H1 (cell line): ENCODE measurements at regions not wholly inside any gene's neighbourhood (a gene's known extent, or its start where the extent isn't known, plus 50 kb on each side); places are given as distances from the start of the nearest gene placed in this dataset.

ENCODE experiments used
- EGR1 ChIP-seq: IDR thresholded peaks from 2 replicates; pipeline ENCODE4 v1.6.1; 2011; ENCODE audit warnings: low read depth, low read length, borderline replicate concordance
- EP300 ChIP-seq, 2 experiments: IDR thresholded peaks; 1 replicate in 1 of 2; 2 replicates in 1 of 2; pipeline ENCODE4 v1.6.1; 2011 to 2012; ENCODE audit warnings: low read depth in 2 of 2, low read length in 2 of 2, mild to moderate bottlenecking in 2 of 2, borderline replicate concordance in 1 of 2, inconsistent platforms in 1 of 2, moderate library complexity in 1 of 2
- EZH2 ChIP-seq: fragments of 200-600 bp; sonication (generic); IDR thresholded peaks from 2 replicates; pipeline ENCODE4 v1.7.1; 2012; ENCODE audit warnings: low read depth, mild to moderate bottlenecking, moderate library complexity, low read length, inconsistent platforms; ENCODE audit not compliant: severe bottlenecking
- JUN ChIP-seq: IDR thresholded peaks from 2 replicates; pipeline ENCODE4 v1.6.1; 2011; ENCODE audit warnings: low read depth, mild to moderate bottlenecking, improper control_type of control experiment, low read length
- KDM5A ChIP-seq: fragments of 200-600 bp; IDR thresholded peaks from 2 replicates; pipeline ENCODE4 v1.7.1; 2012; ENCODE audit warnings: mild to moderate bottlenecking, low read length, inconsistent platforms, mixed read lengths
- POLR2A ChIP-seq, 2 experiments: IDR thresholded peaks; 1 replicate in 1 of 2; 2 replicates in 1 of 2; pipeline ENCODE4 v1.6.1; 2011; ENCODE audit warnings: low read depth in 2 of 2, low read length in 2 of 2, mild to moderate bottlenecking in 2 of 2; ENCODE audit errors: control extremely low read depth in 1 of 2
- POLR2AphosphoS5 ChIP-seq: IDR thresholded peaks from 2 replicates; pipeline ENCODE4 v1.6.1; 2011; ENCODE audit warnings: low read depth, low read length
- RFX5 ChIP-seq: IDR thresholded peaks from 2 replicates; pipeline ENCODE4 v1.6.1; 2011; ENCODE audit warnings: low read depth, low read length, improper control_type of control experiment, borderline replicate concordance
- SIN3A ChIP-seq, 2 experiments: IDR thresholded peaks in 1 of 2; conservative IDR thresholded peaks in 1 of 2; 2 replicates each; pipeline ENCODE4 v1.6.1; 2011 to 2012; ENCODE audit warnings: low read length in 2 of 2, improper control_type of control experiment in 1 of 2, low read depth in 1 of 2, mild to moderate bottlenecking in 1 of 2
- TAF1 ChIP-seq: IDR thresholded peaks from 2 replicates; pipeline ENCODE4 v1.6.1; 2011; ENCODE audit warnings: mild to moderate bottlenecking, low read depth, low read length
- YY1 ChIP-seq: IDR thresholded peaks from 2 replicates; pipeline ENCODE4 v1.6.1; 2011; ENCODE audit warnings: low read depth, mild to moderate bottlenecking, low read length
- TF ChIP-seq, protein P1 (sequence below), 3 experiments: IDR thresholded peaks; 1 replicate in 2 of 3; 2 replicates in 1 of 3; pipeline versions ENCODE4 v1.5.1 to v1.6.1; 2011; ENCODE audit warnings: low read length in 3 of 3, mild to moderate bottlenecking in 3 of 3, inconsistent platforms in 2 of 3, low read depth in 1 of 3, moderate library complexity in 1 of 3; ENCODE audit not compliant: insufficient read depth in 1 of 3; ENCODE audit errors: control extremely low read depth in 1 of 3

DNA sequence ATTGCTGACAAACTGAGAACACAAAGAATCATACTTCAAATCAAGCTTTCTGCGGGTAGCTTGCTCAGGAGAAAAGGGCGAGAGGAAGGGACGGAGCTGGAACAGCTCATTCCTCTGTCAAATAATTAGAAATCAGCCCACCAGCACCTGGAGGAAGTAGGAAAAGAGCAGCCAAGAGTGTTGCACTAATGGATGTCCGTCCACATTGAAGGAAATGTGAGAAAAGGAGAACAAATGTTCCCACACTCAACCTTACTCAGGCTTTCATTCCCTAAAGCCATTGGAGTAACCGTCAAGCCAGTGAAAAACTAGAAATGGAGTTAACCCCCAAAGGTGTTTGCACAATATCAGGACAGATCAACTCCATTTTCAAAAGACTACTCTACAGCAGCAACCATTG, 233.0 kb upstream of the PRKD1 start:
- TF ChIP-seq POLR2A (IDR thresholded peaks at IDR 0.05; ENCODE audit: control extremely low read depth in 1 of 2, low read depth in 2 of 2, low read length in 2 of 2) (no peak), KDM5A (no peak), TAF1 (no peak), POLR2AphosphoS5 (no peak), YY1 (no peak), SIN3A (conservative IDR thresholded peaks at IDR 0.05 in 1 of 2, IDR thresholded peaks at IDR 0.05 in 1 of 2; ENCODE audit: low read depth in 1 of 2, low read length in 2 of 2) (no peak), EP300 (IDR thresholded peaks at IDR 0.05; ENCODE audit: borderline replicate concordance in 1 of 2, low read depth in 2 of 2, low read length in 2 of 2) (no peak), EZH2 (no peak), RFX5 (no peak), JUN (no peak), EGR1 (no peak)
- TF ChIP-seq, protein P1, sequence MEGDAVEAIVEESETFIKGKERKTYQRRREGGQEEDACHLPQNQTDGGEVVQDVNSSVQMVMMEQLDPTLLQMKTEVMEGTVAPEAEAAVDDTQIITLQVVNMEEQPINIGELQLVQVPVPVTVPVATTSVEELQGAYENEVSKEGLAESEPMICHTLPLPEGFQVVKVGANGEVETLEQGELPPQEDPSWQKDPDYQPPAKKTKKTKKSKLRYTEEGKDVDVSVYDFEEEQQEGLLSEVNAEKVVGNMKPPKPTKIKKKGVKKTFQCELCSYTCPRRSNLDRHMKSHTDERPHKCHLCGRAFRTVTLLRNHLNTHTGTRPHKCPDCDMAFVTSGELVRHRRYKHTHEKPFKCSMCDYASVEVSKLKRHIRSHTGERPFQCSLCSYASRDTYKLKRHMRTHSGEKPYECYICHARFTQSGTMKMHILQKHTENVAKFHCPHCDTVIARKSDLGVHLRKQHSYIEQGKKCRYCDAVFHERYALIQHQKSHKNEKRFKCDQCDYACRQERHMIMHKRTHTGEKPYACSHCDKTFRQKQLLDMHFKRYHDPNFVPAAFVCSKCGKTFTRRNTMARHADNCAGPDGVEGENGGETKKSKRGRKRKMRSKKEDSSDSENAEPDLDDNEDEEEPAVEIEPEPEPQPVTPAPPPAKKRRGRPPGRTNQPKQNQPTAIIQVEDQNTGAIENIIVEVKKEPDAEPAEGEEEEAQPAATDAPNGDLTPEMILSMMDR (IDR thresholded peaks at IDR 0.05; ENCODE audit: control extremely low read depth in 1 of 3, insufficient read depth in 1 of 3, low read depth in 1 of 3, low read length in 3 of 3) = no peak
